K562 (cell line): ENCODE measurements at regions not wholly inside any gene's neighbourhood (a gene's known extent, or its start where the extent isn't known, plus 50 kb on each side); places are given as distances from the start of the nearest gene placed in this dataset.

Experiments
- CLOCK ChIP-seq: fragments of 250-450 bp; sonication (Bioruptor Pico); IDR thresholded peaks from 2 replicates; pipeline ENCODE4 v1.4.0; 2020; ENCODE audit warnings: mild to moderate bottlenecking, moderate library complexity, borderline replicate concordance
- MCM5 ChIP-seq: fragments of 450-650 bp; IDR thresholded peaks from 2 replicates; pipeline ENCODE4 v1.6.1; 2016; ENCODE audit warnings: low read depth
- SMAD1 ChIP-seq: fragments of 150-350 bp; IDR thresholded peaks from 2 replicates; pipeline ENCODE4 v1.6.1; 2014; ENCODE audit warnings: low read length, low read depth; ENCODE audit not compliant: partially characterized antibody
- SMARCB1 ChIP-seq: IDR thresholded peaks from 2 replicates; pipeline ENCODE4 v1.6.1; 2011; ENCODE audit warnings: improper control_type of control experiment, low read depth; ENCODE audit not compliant: insufficient read length
- ZBTB43 ChIP-seq: sonication (generic); formaldehyde crosslinking; IDR thresholded peaks from 2 replicates; pipeline ENCODE4 v1.8.0; 2023; ENCODE audit warnings: mild to moderate bottlenecking, missing genetic modification reagents
- ZNF609 ChIP-seq: sonication (generic); formaldehyde crosslinking; IDR thresholded peaks from 2 replicates; pipeline ENCODE4 v1.8.1; 2023; ENCODE audit warnings: missing genetic modification reagents, mild to moderate bottlenecking, borderline replicate concordance

- no peak for TF ChIP-seq CLOCK (CRISPR knock-in tag)
- TF ChIP-seq ZBTB43 (CRISPR knock-in tag): no peak
- no peak for TF ChIP-seq ZNF609 (CRISPR knock-in tag)
- no peak for TF ChIP-seq MCM5
- TF ChIP-seq SMARCB1: no peak
- TF ChIP-seq SMAD1: no peak
These were observed 110.6 kb upstream of the PRMT8 start (continued) for GRCh38 chr12:3380200-3381043.
